Mucosa of descending colon (tissue), 3 donors: ENCODE measurements at regions not wholly inside any gene's neighbourhood (a gene's known extent, or its start where the extent isn't known, plus 50 kb on each side); places are given as distances from the start of the nearest gene placed in this dataset.

Source experiments
- ATAC-seq: fragments of 200-7000 bp; cut with Tn5 transposase; one replicate; pipeline ENCODE4 v1.9.1; 2020; ENCODE audit warnings: mild to moderate bottlenecking, moderate library complexity
- DNase-seq, 3 donors: peaks; one replicate each; pipeline ENCODE4 v3.0.0-alpha.2; 2020
- H3K36me3 ChIP-seq: fragments of 200-600 bp; one replicate; pipeline ENCODE4 v1.8.0; 2021; ENCODE audit warnings: low read depth, mild to moderate bottlenecking
- H3K4me1 ChIP-seq: fragments of 200-600 bp; one replicate; pipeline ENCODE4 v1.8.0; 2021; ENCODE audit warnings: low read depth, mild to moderate bottlenecking
- H3K4me3 ChIP-seq: fragments of 200-600 bp; one replicate; pipeline ENCODE4 v1.8.0; 2021; ENCODE audit warnings: mild to moderate bottlenecking
- H3K9me3 ChIP-seq: fragments of 200-600 bp; one replicate; pipeline ENCODE4 v1.8.0; 2021; ENCODE audit warnings: mild to moderate bottlenecking
- CTCF ChIP-seq: fragments of 200-600 bp; IDR thresholded peaks from one replicate; pipeline ENCODE4 v1.8.0; 2022; ENCODE audit warnings: antibody characterized with exemption, mild to moderate bottlenecking
- intact Hi-C, 2 donors: fragments of 100-400 bp; cut with DNase I in 1 of 2; cut with micrococcal nuclease in 1 of 2; formaldehyde crosslinking; loops; one replicate each; pipeline versions ENCODE4 v1.11.0 to v1.11.1; 2022; cut with DNase I, micrococcal nuclease
- donor health status: DM: no; HTN: no; CAD: no; lungs with moderate emphysema.
- donor health status: DM: no; HTN: no; CAD: no.
- donor health status: DM: no; HTN: yes; CAD: no.

GRCh38 chr2:228624733-228625132, 443.2 kb upstream of the SPHKAP start:
- Histone ChIP-seq H3K36me3 (no peaks in the 10 kb centered on the region), H3K9me3 (no peaks in the 10 kb centered on the region)
- no peak for ATAC-seq

GRCh38 chr2:228615496-228615895, 434.0 kb upstream of the SPHKAP start:
- no peak for DNase-seq
- no peak overlapping the region for H3K4me3 ChIP-seq
- no peak for ATAC-seq
- intact Hi-C loops, result no loop called here
- H3K36me3 ChIP-seq, result no peaks in the 10 kb centered on the region
- H3K9me3 ChIP-seq, result no peaks in the 10 kb centered on the region
- no peaks in the 10 kb centered on the region for H3K4me1 ChIP-seq
- TF ChIP-seq CTCF, result no peak

More at GRCh38 chr2:228624733-228625132, 443.2 kb upstream of the SPHKAP start:
- no peak for DNase-seq
- intact Hi-C loops, result no loop called here
- TF ChIP-seq CTCF, result no peak
- Histone ChIP-seq H3K4me3 (no peak overlapping the region), H3K4me1 (no peaks in the 10 kb centered on the region)

GRCh38 chr2:228614741-228615140, 433.3 kb upstream of the SPHKAP start:
- H3K4me3 ChIP-seq, result no peak overlapping the region
- ATAC-seq, result no peak

GRCh38 chr2:228613133-228613850, 431.8 kb upstream of the SPHKAP start:
- Histone ChIP-seq H3K4me1 (no peaks in the 10 kb centered on the region), H3K9me3 (no peaks in the 10 kb centered on the region), H3K4me3 (no peak overlapping the region), H3K36me3 (no peaks in the 10 kb centered on the region)
- DNase-seq (no peak), ATAC-seq (no peak)
- intact Hi-C loops, result no loop called here
- no peak for TF ChIP-seq CTCF

More at GRCh38 chr2:228614741-228615140, 433.3 kb upstream of the SPHKAP start:
- H3K4me1 ChIP-seq, result no peaks in the 10 kb centered on the region
- no peak for TF ChIP-seq CTCF
- no peaks in the 10 kb centered on the region for H3K9me3 ChIP-seq
- DNase-seq, result no peak
- no peaks in the 10 kb centered on the region for H3K36me3 ChIP-seq
- intact Hi-C loops, result no loop called here

GRCh38 chr2:228611171-228611570, 429.7 kb upstream of the SPHKAP start:
- no peaks in the 10 kb centered on the region for H3K9me3 ChIP-seq
- intact Hi-C loops, result no loop called here
- TF ChIP-seq CTCF, result no peak
- DNase-seq, result no peak
- H3K4me3 ChIP-seq, result no peak overlapping the region
- ATAC-seq, result no peak
- no peaks in the 10 kb centered on the region for H3K4me1 ChIP-seq
- no peaks in the 10 kb centered on the region for H3K36me3 ChIP-seq
